GM10266 (cell line): ENCODE measurements at regions not wholly inside any gene's neighbourhood (a gene's known extent, or its start where the extent isn't known, plus 50 kb on each side); places are given as distances from the start of the nearest gene placed in this dataset.
"Not testable (repeated sequence)": the region's sequence is repeated elsewhere in the genome, so short reads cannot be mapped to it uniquely, and the experiment has no call there.

Experiments
- DNase-seq: peaks from one replicate; pipeline ENCODE4 v3.0.0; 2012; ENCODE audit errors: extremely low spot score
- TF ChIP-seq, protein P1 (sequence below): IDR thresholded peaks from 2 replicates; pipeline ENCODE4 v1.5.1; 2012; ENCODE audit warnings: mild to moderate bottlenecking, low read depth; ENCODE audit not compliant: control insufficient read depth, insufficient read depth; ENCODE audit errors: missing control alignments

DNA sequence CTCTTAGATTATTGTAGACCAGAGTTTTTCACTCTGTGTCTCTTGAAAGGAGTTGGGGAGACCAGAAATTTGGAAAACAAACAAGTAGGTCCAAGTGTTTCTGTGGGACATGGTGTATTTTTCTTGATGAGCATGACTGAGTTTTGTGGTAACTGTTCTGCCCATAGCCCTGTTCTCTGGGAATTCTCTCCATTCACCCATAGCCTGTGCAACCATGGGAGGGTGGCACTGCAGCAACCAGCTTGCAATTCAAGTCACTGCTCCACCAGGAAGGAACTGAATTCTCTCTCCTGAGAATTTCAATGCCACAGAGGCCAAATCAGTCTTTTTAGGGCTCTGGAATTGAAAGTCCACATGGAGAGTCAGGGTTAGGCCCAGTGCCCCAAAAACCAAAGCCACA, 475.3 kb upstream of the TRPC7 start:
- TF ChIP-seq, protein P1, sequence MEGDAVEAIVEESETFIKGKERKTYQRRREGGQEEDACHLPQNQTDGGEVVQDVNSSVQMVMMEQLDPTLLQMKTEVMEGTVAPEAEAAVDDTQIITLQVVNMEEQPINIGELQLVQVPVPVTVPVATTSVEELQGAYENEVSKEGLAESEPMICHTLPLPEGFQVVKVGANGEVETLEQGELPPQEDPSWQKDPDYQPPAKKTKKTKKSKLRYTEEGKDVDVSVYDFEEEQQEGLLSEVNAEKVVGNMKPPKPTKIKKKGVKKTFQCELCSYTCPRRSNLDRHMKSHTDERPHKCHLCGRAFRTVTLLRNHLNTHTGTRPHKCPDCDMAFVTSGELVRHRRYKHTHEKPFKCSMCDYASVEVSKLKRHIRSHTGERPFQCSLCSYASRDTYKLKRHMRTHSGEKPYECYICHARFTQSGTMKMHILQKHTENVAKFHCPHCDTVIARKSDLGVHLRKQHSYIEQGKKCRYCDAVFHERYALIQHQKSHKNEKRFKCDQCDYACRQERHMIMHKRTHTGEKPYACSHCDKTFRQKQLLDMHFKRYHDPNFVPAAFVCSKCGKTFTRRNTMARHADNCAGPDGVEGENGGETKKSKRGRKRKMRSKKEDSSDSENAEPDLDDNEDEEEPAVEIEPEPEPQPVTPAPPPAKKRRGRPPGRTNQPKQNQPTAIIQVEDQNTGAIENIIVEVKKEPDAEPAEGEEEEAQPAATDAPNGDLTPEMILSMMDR: no peak
- no peak for DNase-seq

DNA sequence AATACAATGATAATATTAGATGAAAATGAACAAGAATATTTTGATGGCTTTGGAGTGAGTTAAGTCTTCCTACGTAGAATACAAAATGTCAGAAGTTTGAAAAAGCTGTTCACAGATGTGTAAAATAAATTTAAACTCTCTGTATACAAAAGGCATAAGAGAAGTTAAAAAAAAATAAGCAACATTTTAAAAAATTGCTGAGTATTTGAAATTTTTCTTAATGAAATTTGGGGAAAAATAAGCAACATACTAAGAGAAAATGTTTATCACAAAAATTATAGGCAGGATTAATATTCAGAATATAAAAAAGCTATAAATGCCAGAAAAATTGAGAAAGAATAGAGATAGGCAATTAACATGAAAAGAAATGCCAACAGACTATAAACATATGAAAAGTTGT, 470.7 kb upstream of the TRPC7 start:
- no peak for DNase-seq
- TF ChIP-seq, protein P1: no peak

DNA sequence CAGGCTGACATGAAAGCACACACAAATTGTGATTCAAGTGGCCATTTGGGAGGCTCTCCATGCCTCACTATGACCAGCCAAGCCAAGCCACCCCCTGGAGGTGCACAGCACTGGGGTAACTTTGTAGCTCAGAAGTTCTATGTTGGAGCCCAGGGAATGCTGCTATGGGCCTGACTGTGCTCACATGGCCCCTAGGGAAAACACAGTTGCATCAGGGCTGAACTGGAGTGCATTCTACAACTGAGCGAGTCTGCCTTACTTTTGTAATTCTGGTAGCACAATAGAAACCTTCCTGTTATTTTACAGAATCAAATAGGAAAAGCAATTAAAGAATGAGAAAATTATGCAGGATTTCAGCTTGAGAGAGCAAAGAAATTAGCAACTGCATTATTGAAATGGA, 455.5 kb upstream of the TRPC7 start:
- no peak for DNase-seq
- TF ChIP-seq, protein P1: no peak

DNA sequence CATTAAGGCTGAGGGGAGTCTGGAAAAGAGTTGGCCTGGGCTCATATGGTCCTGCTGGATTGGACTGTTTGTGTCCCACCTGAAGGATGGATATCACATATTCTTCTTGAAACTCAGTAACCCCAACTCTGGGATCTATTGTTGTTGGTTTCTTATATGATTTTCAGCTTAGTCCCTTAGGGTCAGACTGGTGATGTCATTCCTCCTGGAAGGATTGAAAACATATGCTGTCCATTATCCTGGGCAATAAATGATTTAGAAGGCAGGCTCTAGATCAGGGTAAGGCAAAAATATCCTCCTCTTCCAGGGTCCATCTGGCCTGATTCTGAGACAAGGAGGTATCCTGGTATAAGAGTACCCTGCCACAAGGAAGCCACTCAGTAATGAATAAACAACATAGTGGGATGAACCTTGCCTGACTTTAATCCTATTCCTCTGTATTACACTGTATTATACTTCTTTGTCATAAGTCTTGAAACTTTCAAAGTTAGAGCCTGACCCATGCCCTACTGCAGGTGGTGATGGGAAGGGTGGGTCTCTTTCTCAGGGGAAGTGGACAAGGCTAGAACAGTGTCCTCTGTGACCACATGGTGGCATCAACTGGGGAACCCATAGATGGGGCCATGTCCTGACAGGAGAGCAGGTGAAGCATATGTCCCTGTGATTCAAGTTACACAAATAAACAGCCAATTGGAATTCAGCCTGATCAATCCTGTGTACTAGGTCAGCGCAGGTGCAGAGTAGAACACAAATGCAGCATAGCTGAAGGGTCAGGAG, 454.4 kb upstream of the TRPC7 start:
- no peak for DNase-seq
- TF ChIP-seq, protein P1: no peak

DNA sequence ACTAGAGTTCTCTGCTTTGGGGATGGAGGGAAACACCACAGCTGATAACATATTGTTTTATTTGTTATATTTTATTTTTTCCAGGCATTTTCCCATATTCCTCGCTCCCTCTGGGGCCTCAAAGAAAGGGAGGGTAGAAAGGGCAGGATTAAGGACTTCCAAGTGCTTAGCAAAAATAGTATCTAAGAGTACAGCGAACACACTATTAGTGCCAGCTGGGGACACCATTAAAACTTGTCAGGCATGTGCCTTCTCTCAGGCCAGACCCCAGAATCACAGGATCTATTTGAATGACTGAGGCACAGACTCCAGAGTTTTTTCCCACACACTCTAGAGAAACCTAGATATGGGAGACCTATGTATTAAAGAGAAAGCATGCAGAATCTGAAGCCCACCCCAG, 451.0 kb upstream of the TRPC7 start:
- TF ChIP-seq, protein P1: no peak
- DNase-seq: no peak

DNA sequence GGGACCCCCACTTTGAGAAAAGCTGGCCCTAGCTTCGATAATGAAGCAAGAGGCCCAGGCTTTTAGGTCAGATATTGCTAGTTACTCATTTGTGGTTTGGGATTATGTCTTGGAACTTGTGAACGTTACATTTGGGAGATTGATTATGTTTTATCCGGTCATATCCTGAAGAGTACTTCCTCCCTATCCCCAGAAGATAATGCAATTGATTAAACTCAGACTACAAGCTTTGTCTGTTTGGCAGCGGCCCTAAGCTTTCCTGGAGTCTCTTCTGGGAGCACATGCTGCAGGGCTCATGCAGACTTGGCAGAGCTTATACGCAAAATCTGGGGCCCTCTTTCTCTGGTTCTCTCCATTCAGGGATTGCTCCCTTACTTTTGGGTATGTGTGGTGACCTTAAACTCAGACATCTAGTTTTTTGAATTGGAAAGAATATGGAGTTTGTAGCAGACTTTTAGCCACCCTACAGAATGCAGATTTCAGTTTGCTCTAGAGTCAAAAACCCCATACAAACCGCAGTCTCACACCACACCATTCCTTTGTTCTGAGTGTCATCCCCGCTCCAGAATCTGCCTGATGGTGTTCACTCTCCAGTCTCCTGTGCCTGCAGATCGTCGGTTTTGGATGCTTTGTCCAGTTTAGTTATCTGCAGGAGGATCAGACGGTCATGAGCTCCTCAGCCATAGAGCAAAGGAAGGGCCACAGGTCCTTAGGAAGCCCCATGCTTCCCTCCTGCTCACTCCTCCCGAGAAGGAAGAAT, 449.5 kb upstream of the TRPC7 start:
- no peak for DNase-seq
- TF ChIP-seq, protein P1: no peak

DNA sequence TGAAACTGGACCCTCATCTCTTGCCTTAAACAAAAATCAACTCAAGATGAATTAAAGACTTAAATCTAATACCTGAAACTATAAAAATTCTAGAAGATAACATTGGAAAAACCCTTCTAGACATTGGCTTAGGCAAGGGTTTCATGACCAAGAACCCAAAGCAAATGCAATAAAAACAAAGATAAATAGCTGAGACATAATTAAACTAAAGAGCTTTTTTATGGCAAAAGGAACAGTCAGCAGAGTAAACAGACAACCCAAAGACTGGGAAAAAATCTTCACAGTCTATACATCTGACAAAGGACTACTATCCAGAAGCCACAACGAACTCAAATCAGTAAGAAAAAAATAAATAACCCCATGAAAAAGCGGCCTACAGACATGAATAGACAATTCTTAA, 446.9 kb upstream of the TRPC7 start:
- DNase-seq: not testable (repeated sequence)
